Panc1 (cell line): ENCODE measurements at regions not wholly inside any gene's neighbourhood (a gene's known extent, or its start where the extent isn't known, plus 50 kb on each side); places are given as distances from the start of the nearest gene placed in this dataset.

Experiments used
- ATAC-seq: fragments of 200-7000 bp; cut with Tn5 transposase; 2 replicates; pipeline ENCODE4 v1.9.1; 2020; ENCODE audit warnings: mild to moderate bottlenecking, moderate library complexity
- BruUV-seq: library from RNA; stranded (reverse); fragments of 400-500 nt; replicated peaks from 2 replicates; lab custom pipeline; 2021; lab: Mats Ljungman, UMichigan
- CTCF ChIA-PET: fragments of 300-600 bp; sonication (Branson Sonifier 250); formaldehyde crosslinking; loops from one replicate; lab custom pipeline; 2022; ENCODE audit warnings: antibody characterized with exemption; lab: Charles Lee
- POLR2A ChIA-PET: fragments of 300-600 bp; sonication (Branson Sonifier 250); formaldehyde crosslinking; loops from one replicate; lab custom pipeline; 2022; ENCODE audit warnings: antibody characterized with exemption; lab: Charles Lee
- DNase-seq: peaks from one replicate; pipeline ENCODE4 v3.0.0-alpha.2; 2010; ENCODE audit warnings: low read depth, low spot score
- H3K27ac ChIP-seq: 2 replicates; pipeline ENCODE4 v1.5.1; 2011; ENCODE audit warnings: mild to moderate bottlenecking, low read length, inconsistent platforms
- H3K27me3 ChIP-seq: fragments of 200-500 bp; sonication (Bioruptor generic); 2 replicates; pipeline ENCODE4 v1.6.0; 2014; ENCODE audit warnings: low read length, inconsistent platforms; ENCODE audit not compliant: control insufficient read depth, insufficient read depth
- H3K36me3 ChIP-seq: fragments of 200-500 bp; sonication (Bioruptor generic); 2 replicates; pipeline ENCODE4 v1.5.1; 2014; ENCODE audit warnings: inconsistent platforms, mild to moderate bottlenecking, low read length, moderate library complexity; ENCODE audit not compliant: control insufficient read depth, insufficient read depth
- H3K4me1 ChIP-seq: 2 replicates; pipeline ENCODE4 v1.5.1; 2011; ENCODE audit warnings: inconsistent platforms, mild to moderate bottlenecking, low read length, moderate library complexity; ENCODE audit not compliant: control insufficient read depth, insufficient read depth
- H3K4me3 ChIP-seq, 2 experiments: 2 replicates each; pipeline ENCODE4 v1.5.1; 2011 to 2012; ENCODE audit warnings: low read depth in 2 of 2, low read length in 2 of 2, mild to moderate bottlenecking in 2 of 2, inconsistent platforms in 1 of 2, moderate library complexity in 1 of 2
- H3K9me3 ChIP-seq: fragments of 200-500 bp; sonication (Bioruptor generic); 2 replicates; pipeline ENCODE4 v1.5.1; 2014; ENCODE audit warnings: low read depth, mild to moderate bottlenecking, inconsistent platforms, low read length, moderate library complexity; ENCODE audit not compliant: control insufficient read depth, insufficient read depth
- CTCF ChIP-seq: fragments of 450-650 bp; IDR thresholded peaks from 2 replicates; pipeline ENCODE4 v1.5.1; 2017; ENCODE audit warnings: mild to moderate bottlenecking
- POLR2AphosphoS5 ChIP-seq: IDR thresholded peaks from 2 replicates; pipeline ENCODE4 v1.6.1; 2012; ENCODE audit warnings: mild to moderate bottlenecking, low read depth, low read length, moderate library complexity
- REST ChIP-seq, 2 experiments: IDR thresholded peaks; 2 replicates each; pipeline ENCODE4 v1.6.1; 2011 to 2012; ENCODE audit warnings: low read depth in 2 of 2, control low read depth in 1 of 2, low read length in 1 of 2, mild to moderate bottlenecking in 1 of 2, moderate library complexity in 1 of 2; ENCODE audit not compliant: insufficient read depth in 1 of 2
- SIN3A ChIP-seq: IDR thresholded peaks from 2 replicates; pipeline ENCODE4 v1.6.1; 2012; ENCODE audit warnings: low read depth, mild to moderate bottlenecking, low read length, moderate library complexity, borderline replicate concordance; ENCODE audit not compliant: insufficient read depth
- TCF7L2 ChIP-seq: IDR thresholded peaks from 2 replicates; pipeline ENCODE4 v1.6.1; 2011; ENCODE audit warnings: mild to moderate bottlenecking, low read depth, low read length, inconsistent platforms
- in situ Hi-C: cut with HindIII; loops from 2 replicates; pipeline ENCODE4 v1.10.0; 2016; ENCODE audit warnings: low sequenced_read_pairs, low pct_unique_long_range_greater_than_20kb
- intact Hi-C: fragments of 100-400 bp; cut with micrococcal nuclease; formaldehyde crosslinking; loops from one replicate; pipeline ENCODE4 v1.10.0; 2022; ENCODE audit not compliant: unreplicated experiment

GRCh38 chr20:16125816-16126215, 447.4 kb downstream of the KIF16B start:
- in situ Hi-C loops (no loop called here), intact Hi-C loops (no loop called here)
- H3K4me3 ChIP-seq = no peak overlapping the region
- DNase-seq = no peak
- TF ChIP-seq REST (IDR thresholded peaks at IDR 0.05; ENCODE audit: insufficient read depth in 1 of 2, low read depth in 2 of 2, low read length in 1 of 2) (no peak), POLR2AphosphoS5 (no peak), SIN3A (no peak), TCF7L2 (no peak), CTCF (no peak)
- H3K9me3 ChIP-seq = no peaks in the 10 kb centered on the region
- POLR2A ChIA-PET = no interaction called here
- H3K27me3 ChIP-seq = no peaks in the 10 kb centered on the region
- no peaks in the 10 kb centered on the region for H3K36me3 ChIP-seq
- ATAC-seq = no peak
- H3K27ac ChIP-seq = no peak overlapping the region
- no TSS peak for BruUV-seq
- CTCF ChIA-PET = no interaction called here
- H3K4me1 ChIP-seq = no peaks in the 10 kb centered on the region

- Histone ChIP-seq H3K36me3 (no peaks in the 10 kb centered on the region), H3K4me3 (no peak overlapping the region), H3K27me3 (no peaks in the 10 kb centered on the region), H3K9me3 (no peaks in the 10 kb centered on the region), H3K27ac (no peak overlapping the region), H3K4me1 (no peaks in the 10 kb centered on the region)
- DNase-seq (no peak), ATAC-seq (no peak)
- in situ Hi-C loops (no loop called here), intact Hi-C loops (no loop called here)
- POLR2A ChIA-PET = no interaction called here
- CTCF ChIA-PET = no interaction called here
- BruUV-seq = no TSS peak
- TF ChIP-seq TCF7L2 (no peak), SIN3A (no peak), CTCF (no peak), POLR2AphosphoS5 (no peak), REST (IDR thresholded peaks at IDR 0.05; ENCODE audit: insufficient read depth in 1 of 2, low read depth in 2 of 2, low read length in 1 of 2) (no peak)
Observed at GRCh38 chr20:16124911-16125776, 448.1 kb downstream of the KIF16B start.
